ENCODE measurements at regions not wholly inside any gene's neighbourhood (a gene's known extent, or its start where the extent isn't known, plus 50 kb on each side); places are given as distances from the start of the nearest gene placed in this dataset.

GRCh38 chr21:38995731-38996130 is 187.5 kb downstream of the PSMG1 start (continued):
- TF ChIP-seq ZNF514 (tag by site-specific recombination; IDR thresholded peaks at IDR 0.05) (no peak), ZNF600 (tag by site-specific recombination; IDR thresholded peaks at IDR 0.05) (no peak), MZF1 (tag by site-specific recombination; IDR thresholded peaks at IDR 0.05; ENCODE audit: borderline replicate concordance) (no peak), BCL6B (tag by site-specific recombination; IDR thresholded peaks at IDR 0.05) (no peak)

GRCh38 chr21:38995071-38995669 is 188.1 kb downstream of the PSMG1 start:
- no peak for TF ChIP-seq ZNF133 (tag by site-specific recombination; IDR thresholded peaks at IDR 0.05)
- peak; percentile 37; the same call in 1 of the 2 replicates for TF ChIP-seq ZNF341 (tag by site-specific recombination; IDR thresholded peaks at IDR 0.05; ENCODE audit: low read depth)
- H3K27ac ChIP-seq (ENCODE audit: extremely low read depth, low read depth, low read length), result no peak overlapping the region
- peaks cover 8% of the 10 kb centered on the region for H3K4me1 ChIP-seq (ENCODE audit: control insufficient read depth, insufficient read depth, low read length)
- no peak overlapping the region for H3K4me3 ChIP-seq (ENCODE audit: low read depth, low read length)
- no peaks in the 10 kb centered on the region for H3K9me3 ChIP-seq (ENCODE audit: control insufficient read depth, insufficient read depth, low read depth, low read length)
- POLR2A ChIA-PET, result no interaction called here
- CTCF ChIA-PET, result no interaction called here
- H3K36me3 ChIP-seq (ENCODE audit: control insufficient read depth in 2 of 2, insufficient read depth in 1 of 2, low read length in 2 of 2), result no peaks in the 10 kb centered on the region

- TF ChIP-seq ZNF248 (tag by site-specific recombination; IDR thresholded peaks at IDR 0.05) (no peak), ZNF473 (tag by site-specific recombination; IDR thresholded peaks at IDR 0.05) (no peak), ZNF169 (tag by site-specific recombination; IDR thresholded peaks at IDR 0.05) (no peak), SCRT2 (tag by site-specific recombination; IDR thresholded peaks at IDR 0.05) (no peak), ZNF501 (tag by site-specific recombination; IDR thresholded peaks at IDR 0.05) (no peak), ZSCAN18 (tag by site-specific recombination; IDR thresholded peaks at IDR 0.05) (no peak), WT1 (tag by site-specific recombination; IDR thresholded peaks at IDR 0.05) (no peak), OVOL3 (tag by site-specific recombination; IDR thresholded peaks at IDR 0.05) (no peak), ZNF48 (tag by site-specific recombination; IDR thresholded peaks at IDR 0.05) (no peak), ZBTB49 (tag by site-specific recombination; IDR thresholded peaks at IDR 0.05; ENCODE audit: low read depth) (no peak), ZEB2 (tag by site-specific recombination; IDR thresholded peaks at IDR 0.05) (no peak), SP2 (tag by site-specific recombination; IDR thresholded peaks at IDR 0.05) (no peak)
- H3K4me3 ChIP-seq (ENCODE audit: low read depth, low read length), result no peak overlapping the region
- CTCF ChIA-PET, result interaction anchor here (1.0 kb wide), 1 partner anchor 18 kb away, joined by 3 read pairs; no protein-coding TSS in a partner anchor
- no peaks in the 10 kb centered on the region for H3K36me3 ChIP-seq (ENCODE audit: control insufficient read depth in 2 of 2, insufficient read depth in 1 of 2, low read length in 2 of 2)
- H3K27ac ChIP-seq (ENCODE audit: extremely low read depth, low read depth, low read length), result no peak overlapping the region
- H3K9me3 ChIP-seq (ENCODE audit: control insufficient read depth, insufficient read depth, low read depth, low read length), result no peaks in the 10 kb centered on the region
- H3K4me1 ChIP-seq (ENCODE audit: control insufficient read depth, insufficient read depth, low read length), result peaks cover 15% of the 10 kb centered on the region
- POLR2A ChIA-PET, result interaction anchor here (0.6 kb wide), 1 partner anchor 451 kb away, joined by 3 read pairs; no protein-coding TSS in a partner anchor
Observed at GRCh38 chr21:38994042-38994441, 188.3 kb downstream of the ETS2 start.
